ENCODE measurements at regions not wholly inside any gene's neighbourhood (a gene's known extent, or its start where the extent isn't known, plus 50 kb on each side); places are given as distances from the start of the nearest gene placed in this dataset.

DNA sequence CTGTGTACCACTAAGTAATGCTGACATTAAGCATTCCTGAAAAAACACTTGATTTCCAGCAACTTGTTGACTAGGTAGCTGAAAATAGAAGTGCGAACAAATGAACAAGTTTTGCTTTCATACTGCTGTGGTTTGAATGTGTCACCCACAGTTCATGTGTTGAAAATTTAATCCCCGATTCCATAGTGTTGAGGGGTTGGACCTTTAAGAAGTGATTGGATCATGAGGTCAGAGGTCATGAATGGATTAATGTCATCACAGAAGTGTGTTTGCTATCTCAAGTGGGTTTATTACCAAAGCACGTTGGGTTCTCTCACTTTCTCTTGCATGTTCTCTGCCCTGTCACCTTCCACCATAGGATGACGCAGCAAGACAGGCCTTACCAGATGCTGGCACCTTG, 568.5 kb downstream of the UTRN start:
- no peak for TF ChIP-seq EZH2phosphoT487 (IDR thresholded peaks at IDR 0.05; ENCODE audit: borderline replicate concordance, low read length)
- TF ChIP-seq, protein P1, sequence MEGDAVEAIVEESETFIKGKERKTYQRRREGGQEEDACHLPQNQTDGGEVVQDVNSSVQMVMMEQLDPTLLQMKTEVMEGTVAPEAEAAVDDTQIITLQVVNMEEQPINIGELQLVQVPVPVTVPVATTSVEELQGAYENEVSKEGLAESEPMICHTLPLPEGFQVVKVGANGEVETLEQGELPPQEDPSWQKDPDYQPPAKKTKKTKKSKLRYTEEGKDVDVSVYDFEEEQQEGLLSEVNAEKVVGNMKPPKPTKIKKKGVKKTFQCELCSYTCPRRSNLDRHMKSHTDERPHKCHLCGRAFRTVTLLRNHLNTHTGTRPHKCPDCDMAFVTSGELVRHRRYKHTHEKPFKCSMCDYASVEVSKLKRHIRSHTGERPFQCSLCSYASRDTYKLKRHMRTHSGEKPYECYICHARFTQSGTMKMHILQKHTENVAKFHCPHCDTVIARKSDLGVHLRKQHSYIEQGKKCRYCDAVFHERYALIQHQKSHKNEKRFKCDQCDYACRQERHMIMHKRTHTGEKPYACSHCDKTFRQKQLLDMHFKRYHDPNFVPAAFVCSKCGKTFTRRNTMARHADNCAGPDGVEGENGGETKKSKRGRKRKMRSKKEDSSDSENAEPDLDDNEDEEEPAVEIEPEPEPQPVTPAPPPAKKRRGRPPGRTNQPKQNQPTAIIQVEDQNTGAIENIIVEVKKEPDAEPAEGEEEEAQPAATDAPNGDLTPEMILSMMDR (IDR thresholded peaks at IDR 0.05; ENCODE audit: low read depth, low read length, poor library complexity, severe bottlenecking) = no peak
